ENCODE measurements at regions not wholly inside any gene's neighbourhood (a gene's known extent, or its start where the extent isn't known, plus 50 kb on each side); places are given as distances from the start of the nearest gene placed in this dataset.
"Not testable (repeated sequence)": the region's sequence is repeated elsewhere in the genome, so short reads cannot be mapped to it uniquely, and the experiment has no call there.

- no peak overlapping the region for H3K4me3 ChIP-seq
- no peak for TF ChIP-seq CTCF (IDR thresholded peaks at IDR 0.05)
Measured at GRCh38 chr12:47340411-47341015, 260.8 kb upstream of the AMIGO2 start.

GRCh38 chr12:47337581-47337980 lies 257.8 kb upstream of the AMIGO2 start:
- no peak for DNase-seq (ENCODE audit: low spot score)
- TF ChIP-seq CTCF (IDR thresholded peaks at IDR 0.05), result no peak
- Histone ChIP-seq H3K4me3 (no peak overlapping the region), H3K27ac (no peak overlapping the region)

More at GRCh38 chr12:47340411-47341015, 260.8 kb upstream of the AMIGO2 start:
- no peak overlapping the region for H3K27ac ChIP-seq
- no peak for DNase-seq (ENCODE audit: low spot score)

- H3K4me3 ChIP-seq; DNase-seq (ENCODE audit: low spot score); H3K27ac ChIP-seq: not testable (repeated sequence)
Measured at GRCh38 chr12:47333271-47333858, 253.6 kb upstream of the AMIGO2 start.

- no peak for TF ChIP-seq CTCF (IDR thresholded peaks at IDR 0.05)
- DNase-seq (ENCODE audit: low spot score), result no peak
- Histone ChIP-seq H3K27ac (no peak overlapping the region), H3K4me3 (no peak overlapping the region)
Measured at GRCh38 chr12:47328831-47329545, 249.2 kb upstream of the AMIGO2 start.

- no peak overlapping the region for H3K27ac ChIP-seq
- DNase-seq (ENCODE audit: low spot score), result no peak
Measured at GRCh38 chr12:47326190-47326589, 246.4 kb upstream of the AMIGO2 start.

GRCh38 chr12:47323802-47324201 lies 244.0 kb upstream of the AMIGO2 start:
- no peak overlapping the region for H3K4me3 ChIP-seq
- no peak for DNase-seq (ENCODE audit: low spot score)
- TF ChIP-seq CTCF (IDR thresholded peaks at IDR 0.05), result no peak
- no peak overlapping the region for H3K27ac ChIP-seq

More at GRCh38 chr12:47326190-47326589, 246.4 kb upstream of the AMIGO2 start:
- TF ChIP-seq CTCF (IDR thresholded peaks at IDR 0.05), result no peak
- H3K4me3 ChIP-seq, result no peak overlapping the region

- DNase-seq (ENCODE audit: low spot score), result no peak
- Histone ChIP-seq H3K27ac (no peak overlapping the region), H3K4me3 (no peak overlapping the region)
- no peak for TF ChIP-seq CTCF (IDR thresholded peaks at IDR 0.05)
Measured at GRCh38 chr12:47321436-47321835, 241.7 kb upstream of the AMIGO2 start.

Measured in coronary artery (tissue), 2 donors.